Suprapubic skin (tissue), 4 donors: ENCODE measurements at regions not wholly inside any gene's neighbourhood (a gene's known extent, or its start where the extent isn't known, plus 50 kb on each side); places are given as distances from the start of the nearest gene placed in this dataset.

Source experiments
- DNase-seq, 2 donors: peaks; one replicate each; pipeline ENCODE4 v3.0.0-alpha.2; 2019; ENCODE audit warnings: low spot score in 2 of 2
- H3K27ac ChIP-seq: fragments of 200-600 bp; sonication (generic); one replicate; pipeline ENCODE4 v1.5.1; 2019
- H3K27me3 ChIP-seq: fragments of 200-600 bp; sonication (generic); one replicate; pipeline ENCODE4 v1.5.1; 2019
- H3K36me3 ChIP-seq: fragments of 200-600 bp; sonication (generic); one replicate; pipeline ENCODE4 v1.5.1; 2019
- H3K4me1 ChIP-seq: fragments of 200-600 bp; sonication (generic); one replicate; pipeline ENCODE4 v1.5.1; 2019
- H3K4me3 ChIP-seq: fragments of 200-600 bp; sonication (generic); one replicate; pipeline ENCODE4 v1.5.1; 2019; ENCODE audit warnings: mild to moderate bottlenecking
- H3K9me3 ChIP-seq: fragments of 200-600 bp; sonication (generic); one replicate; pipeline ENCODE4 v1.5.1; 2019
- EP300 ChIP-seq: sonication (generic); formaldehyde crosslinking; IDR thresholded peaks from one replicate; pipeline ENCODE4 v1.6.1; 2017; ENCODE audit warnings: antibody characterized with exemption
- POLR2A ChIP-seq, 2 donors: fragments of 450-650 bp; IDR thresholded peaks; one replicate each; pipeline ENCODE4 v1.6.1; 2017; ENCODE audit warnings: antibody characterized with exemption in 2 of 2, mild to moderate bottlenecking in 2 of 2, moderate library complexity in 2 of 2
- POLR2AphosphoS5 ChIP-seq, 3 donors: sonication (generic); formaldehyde crosslinking; IDR thresholded peaks; one replicate each; pipeline ENCODE4 v1.6.1; 2017; ENCODE audit warnings: antibody characterized with exemption in 3 of 3
- WGBS: methylation state at CpG from one replicate; pipeline ENCODE4 v1.1.5; 2018; 5-methylcytosine and 5-hydroxymethylcytosine counted together
- TF ChIP-seq, protein P1 (sequence below), 2 donors: fragments of 200-600 bp in 1 of 2; fragments of 450-650 bp in 1 of 2; sonication (generic) in 1 of 2; IDR thresholded peaks; one replicate each; pipeline ENCODE4 v1.5.1; 2016 to 2019; ENCODE audit warnings: antibody characterized with exemption in 2 of 2, mild to moderate bottlenecking in 1 of 2, moderate library complexity in 1 of 2

DNA sequence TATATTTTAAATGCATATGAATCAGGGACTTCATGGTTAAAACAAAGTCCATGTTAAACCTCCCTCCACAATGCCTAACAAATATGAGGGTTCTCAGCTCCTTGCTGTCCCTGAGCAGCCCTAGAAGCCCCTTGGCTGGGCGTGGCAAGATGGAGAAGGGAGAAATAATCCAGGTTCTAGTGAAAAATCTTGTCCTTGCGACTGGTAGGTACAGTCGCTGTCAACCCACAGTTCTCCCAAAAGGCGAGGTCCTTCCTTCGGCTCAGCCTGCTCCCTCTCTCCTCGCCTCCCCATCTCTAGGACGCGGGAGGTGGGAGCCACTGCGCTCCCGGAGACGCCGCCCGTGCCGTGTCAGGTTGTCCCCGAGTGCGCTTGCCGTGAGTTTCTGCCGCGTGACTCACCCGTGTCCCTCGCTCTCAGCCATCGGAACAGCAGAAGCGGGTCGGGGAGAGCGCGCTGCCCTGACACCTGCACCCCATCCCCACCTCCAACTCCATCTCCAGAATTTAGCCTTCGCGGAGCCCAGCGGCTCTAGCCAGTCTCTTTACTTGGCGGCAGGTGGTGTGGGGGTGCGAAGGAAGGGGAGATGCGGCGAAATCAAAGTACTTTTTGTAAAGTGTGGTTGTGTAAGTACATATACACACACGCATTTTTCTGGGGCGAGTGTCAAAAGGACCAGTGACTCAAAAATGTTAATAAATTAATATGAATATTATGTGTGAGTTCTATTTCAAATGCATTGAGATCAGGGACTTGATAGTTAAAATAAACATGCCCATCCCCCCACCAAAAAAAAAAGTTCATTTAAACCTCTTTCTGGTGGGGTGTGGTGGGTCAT, 65.1 kb upstream of the TMEM17 start:
- Histone ChIP-seq H3K27me3 (peaks cover 10% of the 10 kb centered on the region), H3K4me3 (peak overlapping the region; percentile 36), H3K9me3 (no peaks in the 10 kb centered on the region), H3K4me1 (peaks cover 13% of the 10 kb centered on the region), H3K36me3 (no peaks in the 10 kb centered on the region), H3K27ac (no peak overlapping the region)
- WGBS = 7% methylated on average over 31 of the region's 35 CpGs
- DNase-seq = no peak
- TF ChIP-seq, protein P1, sequence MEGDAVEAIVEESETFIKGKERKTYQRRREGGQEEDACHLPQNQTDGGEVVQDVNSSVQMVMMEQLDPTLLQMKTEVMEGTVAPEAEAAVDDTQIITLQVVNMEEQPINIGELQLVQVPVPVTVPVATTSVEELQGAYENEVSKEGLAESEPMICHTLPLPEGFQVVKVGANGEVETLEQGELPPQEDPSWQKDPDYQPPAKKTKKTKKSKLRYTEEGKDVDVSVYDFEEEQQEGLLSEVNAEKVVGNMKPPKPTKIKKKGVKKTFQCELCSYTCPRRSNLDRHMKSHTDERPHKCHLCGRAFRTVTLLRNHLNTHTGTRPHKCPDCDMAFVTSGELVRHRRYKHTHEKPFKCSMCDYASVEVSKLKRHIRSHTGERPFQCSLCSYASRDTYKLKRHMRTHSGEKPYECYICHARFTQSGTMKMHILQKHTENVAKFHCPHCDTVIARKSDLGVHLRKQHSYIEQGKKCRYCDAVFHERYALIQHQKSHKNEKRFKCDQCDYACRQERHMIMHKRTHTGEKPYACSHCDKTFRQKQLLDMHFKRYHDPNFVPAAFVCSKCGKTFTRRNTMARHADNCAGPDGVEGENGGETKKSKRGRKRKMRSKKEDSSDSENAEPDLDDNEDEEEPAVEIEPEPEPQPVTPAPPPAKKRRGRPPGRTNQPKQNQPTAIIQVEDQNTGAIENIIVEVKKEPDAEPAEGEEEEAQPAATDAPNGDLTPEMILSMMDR (IDR thresholded peaks at IDR 0.05) = no peak
- TF ChIP-seq POLR2AphosphoS5 (IDR thresholded peaks at IDR 0.05) (no peak), POLR2A (IDR thresholded peaks at IDR 0.05) (no peak), EP300 (no peak)

DNA sequence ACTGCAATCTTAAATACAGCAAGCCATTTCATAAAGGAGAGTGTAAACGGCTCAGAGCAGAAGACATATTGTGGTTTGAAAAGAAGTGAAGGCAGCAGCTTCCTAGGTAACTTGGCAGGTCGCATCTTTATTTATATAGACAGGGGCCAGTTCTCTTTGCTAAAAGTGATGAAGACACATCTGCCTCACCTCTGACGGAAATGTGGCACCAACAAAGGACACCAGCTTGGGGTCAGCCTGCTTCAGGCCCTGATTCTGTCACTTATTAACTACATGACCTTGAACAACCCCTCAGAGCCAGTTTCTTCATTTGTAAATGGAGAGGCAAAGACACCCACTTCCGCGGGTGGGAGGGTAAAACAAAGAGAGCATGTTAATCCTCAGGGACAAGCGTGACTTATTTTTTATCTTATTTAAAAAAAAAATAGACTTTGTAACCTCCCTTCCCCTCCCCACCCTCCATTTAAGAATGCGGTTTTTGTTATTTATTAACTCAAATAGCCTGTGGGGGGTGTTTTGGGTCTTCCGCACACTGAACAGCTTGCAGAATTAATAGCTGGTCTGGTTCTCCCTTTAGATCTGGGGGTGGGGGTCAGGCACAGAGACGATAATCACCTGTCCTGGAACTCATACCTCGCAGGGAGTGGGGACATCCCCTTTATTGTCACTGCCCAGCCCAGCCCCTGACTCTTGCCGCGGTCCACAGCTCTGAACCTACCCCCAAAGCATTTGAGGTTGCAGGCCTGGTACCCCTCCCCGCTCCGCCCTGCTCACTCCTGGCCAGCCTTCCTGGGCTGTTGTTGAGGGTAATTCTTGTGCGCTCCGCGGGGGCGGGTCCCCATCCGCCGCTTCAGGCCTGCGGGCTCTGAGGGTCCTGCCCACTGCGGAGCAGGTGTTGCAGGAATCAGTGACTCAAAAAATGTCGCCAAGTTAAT, 64.2 kb upstream of the TMEM17 start:
- Histone ChIP-seq H3K36me3 (no peaks in the 10 kb centered on the region), H3K9me3 (no peaks in the 10 kb centered on the region), H3K27ac (no peak overlapping the region), H3K4me1 (peaks cover 13% of the 10 kb centered on the region), H3K27me3 (peaks cover 10% of the 10 kb centered on the region), H3K4me3 (no peak overlapping the region)
- no peak for TF ChIP-seq EP300
- no peak for TF ChIP-seq POLR2A (IDR thresholded peaks at IDR 0.05)
- no peak for TF ChIP-seq POLR2AphosphoS5 (IDR thresholded peaks at IDR 0.05)
- TF ChIP-seq, protein P1 (IDR thresholded peaks at IDR 0.05) = no peak
- 69% methylated on average over 23 of the region's 23 CpGs for WGBS
- no peak for DNase-seq

DNA sequence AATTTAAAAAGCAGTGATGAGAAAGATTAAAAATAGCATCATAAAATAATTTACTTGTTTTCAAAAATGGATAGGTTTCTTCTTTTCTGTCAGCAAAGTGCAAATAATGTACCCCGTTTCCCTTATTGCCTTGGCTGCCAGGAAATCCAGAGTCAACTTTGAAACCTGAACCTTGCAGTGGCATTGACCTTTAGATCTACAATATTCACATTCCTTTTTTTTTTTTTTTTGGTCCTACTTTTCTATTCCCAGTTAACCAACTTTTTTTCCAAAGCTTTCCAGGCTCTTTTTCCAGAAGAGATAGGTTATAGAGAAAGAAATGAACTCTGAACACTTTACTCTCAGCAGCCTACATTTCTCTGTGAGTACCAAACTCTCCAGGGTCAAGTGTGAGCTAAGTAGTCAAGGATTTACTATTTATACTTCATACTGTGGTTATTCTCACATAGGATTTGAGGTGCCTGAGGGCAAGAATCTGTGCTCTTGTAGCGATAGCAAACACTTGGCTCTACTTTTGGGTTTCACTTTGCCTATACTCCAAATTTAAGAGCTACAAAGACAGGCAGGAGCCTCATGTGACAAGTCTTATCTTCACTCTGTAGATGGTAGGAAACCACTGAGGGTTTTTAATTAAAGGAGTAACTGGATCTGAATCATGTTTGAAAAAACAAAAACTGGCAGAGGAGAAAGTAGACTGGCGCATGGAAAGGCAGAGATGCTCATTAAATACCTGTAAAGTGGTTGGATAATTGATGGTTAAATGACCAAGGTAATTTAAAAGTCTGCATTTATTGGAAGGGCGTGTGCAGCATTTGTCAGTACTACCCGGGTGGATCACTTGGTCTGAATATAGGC, 63.2 kb upstream of the TMEM17 start:
- DNase-seq = no peak
- H3K27ac ChIP-seq = no peak overlapping the region
- H3K9me3 ChIP-seq = no peaks in the 10 kb centered on the region
- H3K36me3 ChIP-seq = no peaks in the 10 kb centered on the region
- TF ChIP-seq POLR2A (IDR thresholded peaks at IDR 0.05) (no peak), POLR2AphosphoS5 (IDR thresholded peaks at IDR 0.05) (no peak), EP300 (no peak)
- TF ChIP-seq, protein P1 (IDR thresholded peaks at IDR 0.05) = no peak
- no peak overlapping the region for H3K4me3 ChIP-seq
- H3K27me3 ChIP-seq = peaks cover 10% of the 10 kb centered on the region
- peaks cover 13% of the 10 kb centered on the region for H3K4me1 ChIP-seq
- 63% methylated on average over 5 of the region's 5 CpGs for WGBS

DNA sequence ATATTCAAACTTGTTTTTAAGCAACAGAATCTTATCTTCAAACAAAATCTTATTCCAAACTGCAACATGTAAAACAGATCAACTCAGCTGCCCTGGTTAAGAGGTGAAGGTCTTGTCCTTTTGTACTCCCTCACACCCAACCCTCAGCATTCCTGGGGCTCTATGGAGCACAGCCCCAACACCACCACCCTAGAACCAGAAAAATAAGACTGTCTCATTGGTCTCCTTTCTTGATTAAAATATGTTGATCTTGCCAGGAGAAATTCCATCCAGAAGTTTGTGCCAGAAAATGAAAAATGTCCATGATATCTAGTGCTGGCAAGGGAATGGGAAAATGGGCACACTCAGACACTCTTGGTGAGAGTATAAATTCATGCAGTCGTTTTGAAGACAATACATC, 62.1 kb upstream of the TMEM17 start:
- no peak for DNase-seq
- H3K4me1 ChIP-seq = peaks cover 13% of the 10 kb centered on the region

More for the DNA sequence above, 62.1 kb upstream of the TMEM17 start:
- Histone ChIP-seq H3K36me3 (no peaks in the 10 kb centered on the region), H3K4me3 (no peak overlapping the region), H3K27me3 (peaks cover 10% of the 10 kb centered on the region), H3K27ac (no peak overlapping the region), H3K9me3 (no peaks in the 10 kb centered on the region)
- 33% methylated on average over 1 of the region's 1 CpG for WGBS
- TF ChIP-seq POLR2AphosphoS5 (IDR thresholded peaks at IDR 0.05) (no peak), POLR2A (IDR thresholded peaks at IDR 0.05) (no peak), EP300 (no peak)
- TF ChIP-seq, protein P1 (IDR thresholded peaks at IDR 0.05) = no peak
